ENCODE measurements at regions not wholly inside any gene's neighbourhood (a gene's known extent, or its start where the extent isn't known, plus 50 kb on each side); places are given as distances from the start of the nearest gene placed in this dataset.
A peak's percentile ranks its signal among the peaks of the same experiment; 100 is the strongest.
"Not testable (repeated sequence)": the region's sequence is repeated elsewhere in the genome, so short reads cannot be mapped to it uniquely, and the experiment has no call there.

DNA sequence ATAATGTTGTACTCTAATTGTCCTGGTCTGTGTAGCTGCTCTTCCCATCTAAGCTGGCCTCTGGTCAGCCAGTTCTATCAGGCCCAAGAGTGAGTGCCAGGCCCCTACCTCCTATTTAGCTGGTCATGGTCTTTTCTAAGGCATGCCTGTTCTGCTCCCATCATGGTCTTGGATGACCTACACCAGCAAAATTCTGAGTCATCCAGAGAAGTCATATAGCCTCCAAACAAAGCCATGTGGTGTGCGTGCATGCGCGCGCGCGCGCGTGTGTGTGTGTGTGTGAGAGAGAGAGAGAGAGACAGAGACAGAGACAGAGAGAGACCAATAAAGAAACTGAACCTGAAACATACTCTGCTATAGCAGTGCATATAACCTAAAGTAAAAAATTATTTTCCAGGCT is 254.4 kb downstream of the BRINP2 start:
- no peak for DNase-seq (ENCODE audit: low read depth)

DNA sequence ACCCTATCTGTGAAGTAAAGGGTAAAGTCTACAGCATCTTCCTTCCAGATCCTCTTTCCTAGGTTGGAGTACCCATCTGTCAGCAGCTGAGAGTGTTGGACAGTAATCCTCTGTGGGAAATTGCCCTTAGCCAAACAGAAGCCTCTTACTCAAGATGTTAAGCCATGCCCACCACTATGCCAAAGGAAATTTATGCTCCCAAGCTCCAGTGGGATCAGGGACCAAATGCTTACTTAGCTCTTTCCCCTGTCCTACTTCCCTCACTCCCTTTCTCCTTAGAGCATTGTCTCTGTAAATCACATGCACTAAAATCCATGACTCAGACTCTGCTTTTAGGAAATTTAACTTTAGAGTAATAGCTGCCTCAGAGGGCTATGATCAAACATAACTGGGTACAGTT is 254.0 kb downstream of the BRINP2 start:
- no peak for DNase-seq (ENCODE audit: low read depth)

GRCh38 chr1:177423090-177423489 is 252.3 kb downstream of the BRINP2 start:
- no peak for DNase-seq (ENCODE audit: low read depth)

GRCh38 chr1:177413982-177414596 is 243.3 kb downstream of the BRINP2 start:
- no peak for DNase-seq (ENCODE audit: low read depth)

GRCh38 chr1:177411381-177411780 is 240.6 kb downstream of the BRINP2 start:
- no peak for DNase-seq (ENCODE audit: low read depth)

DNA sequence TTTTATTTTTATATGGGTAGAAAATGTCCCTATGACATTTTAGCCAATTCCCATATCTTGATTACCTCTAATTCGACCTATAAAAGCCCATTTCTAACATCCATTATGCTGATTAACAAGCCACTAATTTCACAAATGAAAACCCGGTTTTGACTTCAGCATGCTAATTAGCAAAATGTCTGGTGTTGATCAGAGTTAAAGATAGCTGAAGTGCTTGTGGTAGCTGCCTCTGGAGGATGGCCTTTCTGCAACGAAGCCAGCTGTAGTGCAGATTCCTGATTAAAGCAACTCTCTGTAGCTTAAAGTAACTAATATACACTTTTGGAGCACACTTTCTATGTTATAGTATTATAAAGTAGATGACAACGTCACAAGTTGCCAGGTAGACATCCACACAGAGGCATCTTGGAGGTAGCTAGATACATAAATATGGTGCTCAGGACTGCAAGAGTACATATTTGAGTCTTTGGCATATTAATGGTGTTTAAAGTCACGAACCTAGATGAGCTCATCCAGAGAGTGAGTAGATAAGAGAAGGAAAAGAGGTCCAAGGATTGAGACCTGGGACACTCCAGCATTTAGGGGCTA is 239.5 kb downstream of the BRINP2 start:
- no peak for DNase-seq (ENCODE audit: low read depth)

GRCh38 chr1:177406323-177406722 is 235.6 kb downstream of the BRINP2 start:
- not testable (repeated sequence) for DNase-seq (ENCODE audit: low read depth)

GRCh38 chr1:177392336-177392735 is 221.6 kb downstream of the BRINP2 start:
- no peak for DNase-seq (ENCODE audit: low read depth)

GRCh38 chr1:177385760-177386698 is 215.3 kb downstream of the BRINP2 start:
- DNase-seq (ENCODE audit: low read depth): no peak

GRCh38 chr1:177384461-177384860 is 213.7 kb downstream of the BRINP2 start:
- DNase-seq (ENCODE audit: low read depth): peak; percentile 16

DNA sequence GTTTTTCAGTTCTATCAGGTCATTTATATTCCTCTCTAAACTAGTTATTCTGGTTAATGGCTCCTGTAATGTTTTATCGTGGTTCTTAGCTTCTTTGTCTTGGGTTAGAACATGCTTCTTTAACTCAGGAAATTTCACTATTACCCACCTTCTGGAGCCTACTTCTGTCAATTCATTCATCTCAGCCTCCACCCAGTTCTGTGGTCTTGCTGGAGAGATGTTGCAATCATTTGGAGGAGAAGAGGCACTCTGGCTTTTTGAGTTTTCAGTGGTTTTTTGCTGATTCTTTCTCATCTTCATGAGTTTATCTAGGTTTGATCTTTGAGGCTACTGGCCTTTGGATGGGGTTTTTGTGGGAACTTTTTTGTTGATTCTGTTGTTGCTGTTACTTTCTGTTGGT is 213.0 kb downstream of the BRINP2 start:
- no peak for DNase-seq (ENCODE audit: low read depth)

- DNase-seq (ENCODE audit: low read depth): no peak
Observed at GRCh38 chr1:177377866-177378265, 207.1 kb downstream of the BRINP2 start.

GRCh38 chr1:177368255-177368654 is 197.5 kb downstream of the BRINP2 start:
- DNase-seq (ENCODE audit: low read depth): peak; percentile 38

DNA sequence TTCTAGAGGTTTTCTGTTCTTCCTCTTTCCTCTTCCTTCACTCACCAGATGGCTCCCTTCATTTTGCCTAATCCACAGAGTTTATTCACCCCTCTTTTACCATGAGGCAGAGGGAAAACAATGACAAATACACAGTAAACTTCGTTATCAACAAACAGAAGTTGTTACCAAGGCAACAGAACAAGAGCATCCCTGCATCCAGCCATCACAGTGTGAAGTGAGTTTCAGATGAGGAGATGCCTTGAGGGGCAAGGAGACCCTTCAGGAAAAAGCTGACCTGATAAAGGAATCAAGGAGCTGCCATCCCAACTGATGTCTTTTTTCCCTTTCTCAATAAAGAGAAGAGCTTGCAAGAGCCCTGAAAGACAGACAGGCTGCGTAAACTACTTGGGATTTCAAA is 195.3 kb downstream of the BRINP2 start:
- no peak for DNase-seq (ENCODE audit: low read depth)

DNA sequence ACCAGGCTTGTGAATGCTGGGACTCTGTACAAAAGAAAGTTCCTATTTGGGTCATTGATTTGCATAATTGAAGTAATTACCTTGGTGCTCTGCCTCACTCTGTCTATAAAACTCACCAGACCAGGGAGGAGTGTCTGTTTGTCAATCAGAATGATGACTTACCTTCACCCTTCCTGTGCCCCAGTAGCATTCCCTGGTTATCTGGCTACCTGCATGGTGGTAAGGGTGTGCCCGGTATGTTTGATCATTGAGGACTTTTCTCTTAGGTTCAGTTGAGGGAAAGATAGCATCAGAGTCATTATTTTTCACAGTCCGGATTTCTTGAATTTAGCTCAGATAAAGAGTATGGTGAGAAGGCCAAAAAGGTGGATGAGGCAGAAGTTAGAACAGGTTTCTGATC is 190.0 kb downstream of the BRINP2 start:
- no peak for DNase-seq (ENCODE audit: low read depth)

DNA sequence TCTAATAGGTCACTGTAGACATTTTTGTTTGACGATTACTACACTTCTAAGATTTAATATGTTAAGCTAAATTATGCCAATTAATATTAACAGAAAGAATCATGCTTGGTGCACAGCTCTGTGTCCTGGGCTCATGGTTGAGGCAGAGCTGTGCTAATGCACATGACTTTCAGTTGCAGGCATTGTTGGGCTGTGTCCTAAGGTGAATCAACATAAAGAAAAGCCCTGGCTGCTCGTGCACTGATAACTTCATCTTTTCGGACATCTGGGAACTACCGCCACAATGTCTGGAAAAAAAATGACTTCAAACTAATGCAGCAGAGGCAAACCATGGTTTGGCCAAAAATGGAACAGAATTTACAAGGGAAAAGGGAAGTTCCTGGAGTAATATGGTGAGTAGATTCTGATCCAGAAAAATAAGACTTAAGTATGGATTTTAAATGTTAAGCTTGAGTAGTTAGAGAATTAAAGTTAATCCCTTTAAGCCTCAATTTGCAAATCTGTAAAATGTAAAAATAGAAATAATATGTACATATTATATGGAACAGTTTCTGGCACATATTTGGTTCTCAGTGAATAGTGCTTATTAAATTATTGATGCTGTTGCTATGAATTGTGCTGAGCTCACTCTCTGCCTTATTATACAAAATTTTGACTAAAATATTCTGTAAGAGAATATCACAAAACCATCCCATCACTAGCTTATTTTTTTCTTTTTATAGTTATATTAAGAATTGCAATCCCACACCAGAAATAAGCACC is 186.1 kb downstream of the BRINP2 start:
- no peak for DNase-seq (ENCODE audit: low read depth)

DNA sequence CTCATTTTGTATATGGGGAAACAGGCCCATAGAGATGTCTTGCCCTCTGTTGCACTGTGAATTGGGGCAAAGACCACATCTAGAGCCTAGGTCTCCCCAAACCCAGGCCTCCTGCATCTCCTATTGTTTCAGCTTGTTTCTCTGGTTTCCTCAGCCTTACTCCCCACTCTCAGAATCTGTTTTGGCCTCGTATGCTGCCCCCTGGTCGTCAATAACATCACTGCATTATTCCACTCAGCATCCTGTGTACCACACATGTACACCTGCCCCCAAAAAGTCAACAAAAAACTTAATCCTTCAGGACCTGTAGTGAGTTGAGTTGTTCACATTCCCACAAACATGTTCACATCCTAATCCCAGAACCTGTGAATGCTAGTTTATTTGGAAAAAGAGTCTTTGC is 184.8 kb downstream of the BRINP2 start:
- DNase-seq (ENCODE audit: low read depth): peak; percentile 43

DNA sequence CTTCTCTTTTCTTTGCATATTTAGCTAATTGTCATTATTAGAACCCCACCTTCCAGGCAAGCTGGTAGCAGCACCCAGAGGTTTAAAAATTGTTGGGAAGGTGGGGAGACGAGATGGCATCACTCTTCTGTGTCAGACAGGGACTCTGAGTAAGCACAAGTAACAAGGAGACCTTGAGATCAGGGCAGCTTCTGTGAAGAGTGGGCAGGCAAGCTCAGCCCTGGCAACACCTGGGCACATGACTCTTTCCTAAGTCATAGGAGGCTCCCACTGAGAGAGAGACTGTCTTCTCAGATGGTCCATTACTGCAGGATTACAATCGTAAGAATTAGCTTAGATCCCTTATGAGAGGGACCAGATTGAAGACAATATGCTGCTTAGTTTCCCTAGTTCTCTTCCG is 183.5 kb downstream of the BRINP2 start:
- DNase-seq (ENCODE audit: low read depth): no peak

DNA sequence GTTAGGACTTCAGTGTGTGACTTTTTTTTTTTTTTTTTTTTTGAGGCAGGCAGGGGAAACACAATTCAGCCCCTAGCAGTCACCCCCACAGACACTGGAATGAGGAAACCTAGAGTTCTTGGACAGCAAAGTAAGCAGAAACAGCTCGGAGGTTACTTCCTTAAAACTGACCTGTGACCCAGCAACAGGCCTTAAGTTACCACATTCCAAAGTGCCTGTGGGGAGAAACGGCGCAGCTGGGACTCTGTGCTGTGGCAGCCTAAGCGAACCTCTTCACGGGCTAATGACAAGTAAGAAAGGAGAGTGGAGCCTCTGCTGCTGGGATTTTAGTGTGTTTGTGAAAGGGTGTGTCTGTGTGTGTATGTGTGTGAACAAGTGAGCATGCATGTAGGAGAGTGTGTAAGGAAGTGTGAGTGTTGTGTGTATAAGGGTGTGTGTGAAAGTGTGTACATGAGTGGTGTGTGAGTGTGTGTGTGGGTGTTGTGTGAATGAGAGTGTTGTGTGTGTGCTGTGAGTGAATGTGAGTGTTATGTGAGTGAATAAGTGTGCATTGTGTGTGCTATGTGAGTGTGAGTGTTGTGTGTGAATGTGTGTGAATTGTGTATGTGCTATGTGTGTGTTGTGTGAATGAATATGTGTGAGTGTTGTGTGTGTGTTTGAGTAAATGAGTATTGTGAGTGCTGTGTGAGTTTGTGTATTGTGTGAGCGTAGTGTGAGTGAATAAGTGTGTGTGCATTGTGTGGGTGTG is 180.8 kb downstream of the BRINP2 start:
- DNase-seq (ENCODE audit: low read depth): no peak

GRCh38 chr1:177346790-177347359 is 176.1 kb downstream of the BRINP2 start:
- DNase-seq (ENCODE audit: low read depth): no peak

GRCh38 chr1:177343445-177343844 is 172.7 kb downstream of the BRINP2 start:
- DNase-seq (ENCODE audit: low read depth): no peak

Data from Daoy (cell line).